Transverse colon (tissue), 3 donors: ENCODE measurements at regions not wholly inside any gene's neighbourhood (a gene's known extent, or its start where the extent isn't known, plus 50 kb on each side); places are given as distances from the start of the nearest gene placed in this dataset.

Experiments
- EP300 ChIP-seq: sonication (generic); formaldehyde crosslinking; IDR thresholded peaks from one replicate; pipeline ENCODE4 v1.6.1; 2017; ENCODE audit warnings: antibody characterized with exemption, low read depth
- POLR2A ChIP-seq: fragments of 450-650 bp; IDR thresholded peaks from one replicate; pipeline ENCODE4 v1.6.1; 2016; ENCODE audit warnings: antibody characterized with exemption, mild to moderate bottlenecking, moderate library complexity
- TF ChIP-seq, protein P1 (sequence below), 5 experiments: fragments of 200-600 bp in 3 of 5; fragments of 450-650 bp in 2 of 5; sonication (generic) in 3 of 5; IDR thresholded peaks; 1 replicate in 2 of 5; 2 replicates in 3 of 5; pipeline ENCODE4 v1.5.1; 2016 to 2017; ENCODE audit warnings: antibody characterized with exemption in 5 of 5, inconsistent platforms in 3 of 5, mild to moderate bottlenecking in 2 of 5, moderate library complexity in 1 of 5

DNA sequence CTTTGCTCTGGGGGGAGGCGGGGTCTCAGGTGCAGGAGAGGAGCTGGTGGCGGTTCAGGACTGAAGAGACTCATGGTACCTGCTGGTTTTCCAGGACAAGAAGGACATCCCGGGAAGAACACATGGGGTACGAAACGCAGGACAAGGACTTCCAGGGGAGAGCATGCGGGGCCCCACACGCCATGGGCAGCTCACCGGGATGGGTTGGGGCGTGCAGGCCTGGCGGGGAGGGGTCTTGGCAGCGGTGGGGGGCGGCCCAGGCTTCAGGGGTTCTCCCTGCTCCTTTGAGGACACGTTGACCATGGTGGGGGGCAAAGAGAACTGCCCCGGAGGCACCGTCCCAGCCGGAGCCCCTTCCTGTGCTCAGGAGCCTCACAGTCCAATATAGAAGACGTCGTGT is 673.2 kb downstream of the BRD1 start:
- TF ChIP-seq, protein P1, sequence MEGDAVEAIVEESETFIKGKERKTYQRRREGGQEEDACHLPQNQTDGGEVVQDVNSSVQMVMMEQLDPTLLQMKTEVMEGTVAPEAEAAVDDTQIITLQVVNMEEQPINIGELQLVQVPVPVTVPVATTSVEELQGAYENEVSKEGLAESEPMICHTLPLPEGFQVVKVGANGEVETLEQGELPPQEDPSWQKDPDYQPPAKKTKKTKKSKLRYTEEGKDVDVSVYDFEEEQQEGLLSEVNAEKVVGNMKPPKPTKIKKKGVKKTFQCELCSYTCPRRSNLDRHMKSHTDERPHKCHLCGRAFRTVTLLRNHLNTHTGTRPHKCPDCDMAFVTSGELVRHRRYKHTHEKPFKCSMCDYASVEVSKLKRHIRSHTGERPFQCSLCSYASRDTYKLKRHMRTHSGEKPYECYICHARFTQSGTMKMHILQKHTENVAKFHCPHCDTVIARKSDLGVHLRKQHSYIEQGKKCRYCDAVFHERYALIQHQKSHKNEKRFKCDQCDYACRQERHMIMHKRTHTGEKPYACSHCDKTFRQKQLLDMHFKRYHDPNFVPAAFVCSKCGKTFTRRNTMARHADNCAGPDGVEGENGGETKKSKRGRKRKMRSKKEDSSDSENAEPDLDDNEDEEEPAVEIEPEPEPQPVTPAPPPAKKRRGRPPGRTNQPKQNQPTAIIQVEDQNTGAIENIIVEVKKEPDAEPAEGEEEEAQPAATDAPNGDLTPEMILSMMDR (IDR thresholded peaks at IDR 0.05), result no peak
- no peak for TF ChIP-seq POLR2A
- no peak for TF ChIP-seq EP300
